Ammon's horn (tissue), 1 donor: ENCODE measurements at regions not wholly inside any gene's neighbourhood (a gene's known extent, or its start where the extent isn't known, plus 50 kb on each side); places are given as distances from the start of the nearest gene placed in this dataset.

ENCODE experiments used
- DNase-seq: peaks from one replicate; pipeline ENCODE4 v3.0.0-alpha.2; 2016; ENCODE audit warnings: low spot score

DNA sequence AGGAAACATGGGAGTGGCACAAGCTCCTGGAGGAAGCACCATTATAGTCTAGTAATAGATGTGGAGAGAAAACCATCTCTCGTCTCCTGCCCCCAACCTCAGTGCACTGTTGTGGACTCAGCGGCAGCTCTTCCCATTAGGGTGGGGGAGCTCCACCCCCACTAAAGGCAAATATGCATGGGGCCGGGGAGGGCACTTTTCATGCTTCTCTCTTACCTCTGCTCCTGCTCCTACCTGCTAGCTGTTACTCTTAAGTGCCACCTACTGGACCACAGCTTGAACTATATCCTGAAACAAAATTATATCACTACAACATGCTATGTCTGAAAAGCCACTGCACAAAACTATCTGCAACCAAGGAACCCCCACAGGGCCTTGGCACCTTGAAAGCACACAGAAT, 112.6 kb upstream of the DACH1 start:
- DNase-seq, result no peak

DNA sequence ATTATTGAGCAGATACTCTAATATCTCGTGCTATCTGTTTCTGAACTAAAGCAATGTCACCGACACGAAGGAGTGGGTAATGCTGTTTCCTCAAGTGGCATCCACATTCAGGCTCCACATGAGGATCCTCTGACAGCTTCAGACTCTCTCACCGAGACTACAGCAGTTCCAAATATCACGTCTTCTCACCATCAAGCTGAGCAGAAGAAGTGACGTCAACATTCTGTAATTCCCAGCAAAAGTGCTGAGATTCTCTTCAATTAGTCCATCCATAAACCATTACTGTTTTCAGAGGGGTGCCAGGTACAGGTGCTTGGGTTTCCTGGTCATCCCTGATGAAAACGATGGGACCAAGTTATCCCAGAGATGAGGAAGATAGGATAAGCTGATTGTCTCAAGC, 110.0 kb upstream of the DACH1 start:
- no peak for DNase-seq

DNA sequence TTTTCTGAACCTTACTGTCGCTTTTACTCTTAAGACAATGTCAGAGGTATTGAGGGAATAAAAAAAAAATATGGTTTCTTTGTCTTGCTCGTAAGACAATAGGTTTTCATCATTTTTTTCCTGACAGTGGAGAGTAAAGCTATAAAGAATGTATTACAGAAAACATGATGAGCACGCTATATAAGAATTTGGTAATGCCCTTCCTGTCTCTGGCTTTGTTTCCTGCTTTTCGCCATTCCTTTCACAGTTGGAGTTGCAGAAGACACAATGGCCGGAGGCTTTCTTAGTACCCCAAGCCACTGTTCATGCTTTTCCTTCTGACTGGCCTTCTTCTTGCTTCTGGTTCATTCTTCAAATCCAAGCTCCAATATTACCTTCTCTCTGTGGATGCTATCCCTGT, 101.0 kb upstream of the DACH1 start:
- DNase-seq, result no peak

DNA sequence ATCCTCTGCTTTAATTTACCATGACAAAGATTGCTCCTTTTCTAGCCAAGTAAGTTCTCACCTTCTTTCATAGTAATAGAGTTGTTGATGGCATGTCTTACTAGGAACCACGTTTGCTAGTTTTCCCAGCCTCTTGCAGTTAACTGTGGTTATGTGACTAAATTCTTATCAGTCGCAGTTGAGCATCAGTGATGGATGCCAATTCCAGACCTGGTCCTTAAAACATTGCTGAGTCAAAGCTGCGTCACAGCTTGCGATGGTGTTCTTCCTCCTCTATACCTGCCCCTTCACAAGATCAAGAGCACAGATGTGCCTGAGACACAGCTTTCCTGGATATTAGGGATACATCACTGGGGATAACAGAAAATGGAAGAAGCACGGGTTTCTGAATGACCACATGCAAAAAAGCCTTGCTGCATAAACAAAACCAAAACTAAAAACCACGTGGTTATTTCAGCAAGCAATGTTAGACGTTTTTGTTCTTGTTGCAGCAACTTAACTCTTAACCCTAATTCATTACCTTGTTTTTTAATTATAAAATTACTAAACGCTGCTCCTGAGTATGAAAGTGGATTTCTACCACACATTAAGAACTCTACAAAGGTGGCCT, 97.6 kb upstream of the DACH1 start:
- no peak for DNase-seq

DNA sequence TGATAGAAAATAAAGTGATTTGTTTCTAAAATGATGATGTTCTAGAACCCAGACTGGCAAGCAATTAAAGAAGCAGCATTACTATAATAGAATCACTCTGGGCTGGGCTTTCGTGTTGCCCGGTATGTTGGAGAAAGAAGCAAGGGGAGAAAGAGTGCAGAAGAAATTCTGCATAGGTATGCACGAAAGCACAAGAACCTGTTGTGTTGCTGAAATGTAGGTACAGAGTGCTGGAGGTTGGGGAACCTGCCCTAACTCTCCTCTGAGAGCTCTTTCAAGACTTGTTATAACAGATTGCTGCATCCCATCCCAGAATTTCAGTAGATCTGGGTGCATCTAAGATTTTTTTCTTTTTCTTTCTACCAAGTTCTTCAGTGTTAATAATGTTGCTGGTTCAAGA, 95.7 kb upstream of the DACH1 start:
- DNase-seq, result no peak

DNA sequence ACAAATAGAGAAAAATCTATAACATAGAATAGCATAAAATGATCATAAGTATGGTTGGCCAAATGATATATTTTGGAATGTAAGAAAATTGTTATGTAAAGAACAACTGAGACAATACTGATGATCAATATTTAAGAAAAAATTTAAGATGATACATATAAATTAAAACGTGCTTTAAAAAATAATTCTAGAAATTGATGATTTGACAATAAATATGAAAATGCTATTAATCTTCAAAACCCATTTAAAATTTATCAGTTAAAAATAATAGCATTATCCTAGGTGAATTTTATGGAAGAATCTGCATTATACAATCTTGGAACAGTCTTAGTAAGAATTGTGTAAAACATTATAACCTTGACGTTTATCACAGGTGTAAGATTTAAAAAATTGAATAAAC, 95.1 kb upstream of the DACH1 start:
- no peak for DNase-seq

DNA sequence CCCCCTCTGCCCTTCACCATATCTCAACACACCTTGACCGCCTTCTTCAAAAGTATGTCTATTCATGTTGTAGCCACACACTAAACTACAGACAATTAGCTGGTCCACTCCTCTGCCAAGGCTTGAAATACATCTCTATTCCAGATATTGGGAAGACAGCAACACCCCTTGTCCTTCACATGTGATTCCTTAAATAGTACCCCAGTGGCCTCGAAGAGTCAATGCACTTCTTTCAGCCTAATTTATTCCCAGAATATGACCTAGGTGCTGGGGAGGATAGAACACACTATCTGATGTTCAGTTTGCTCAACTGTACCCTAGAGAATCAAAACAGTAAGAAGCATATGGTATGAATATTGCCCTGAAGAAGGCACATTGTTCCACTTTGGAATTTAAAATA, 82.4 kb upstream of the DACH1 start:
- DNase-seq, result no peak

DNA sequence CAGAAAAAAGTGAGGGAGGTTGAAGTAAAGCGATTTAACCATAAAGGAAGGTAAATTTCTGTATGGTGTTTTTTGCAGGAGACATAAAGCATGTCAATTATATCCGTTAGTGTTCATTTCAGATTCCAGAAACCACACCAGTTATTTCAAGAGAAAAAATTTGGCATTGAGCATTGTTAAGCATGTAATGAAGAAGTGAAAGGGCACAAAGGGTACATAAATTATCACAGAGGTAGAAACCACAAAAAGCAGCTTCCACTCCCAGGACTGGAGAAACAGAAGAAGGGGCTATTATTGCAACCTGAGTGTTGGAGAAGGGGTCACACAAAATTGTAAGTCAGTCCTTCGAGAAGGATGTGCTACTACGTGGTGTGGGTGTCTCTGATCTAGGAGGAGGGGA, 72.2 kb upstream of the DACH1 start:
- DNase-seq, result no peak

DNA sequence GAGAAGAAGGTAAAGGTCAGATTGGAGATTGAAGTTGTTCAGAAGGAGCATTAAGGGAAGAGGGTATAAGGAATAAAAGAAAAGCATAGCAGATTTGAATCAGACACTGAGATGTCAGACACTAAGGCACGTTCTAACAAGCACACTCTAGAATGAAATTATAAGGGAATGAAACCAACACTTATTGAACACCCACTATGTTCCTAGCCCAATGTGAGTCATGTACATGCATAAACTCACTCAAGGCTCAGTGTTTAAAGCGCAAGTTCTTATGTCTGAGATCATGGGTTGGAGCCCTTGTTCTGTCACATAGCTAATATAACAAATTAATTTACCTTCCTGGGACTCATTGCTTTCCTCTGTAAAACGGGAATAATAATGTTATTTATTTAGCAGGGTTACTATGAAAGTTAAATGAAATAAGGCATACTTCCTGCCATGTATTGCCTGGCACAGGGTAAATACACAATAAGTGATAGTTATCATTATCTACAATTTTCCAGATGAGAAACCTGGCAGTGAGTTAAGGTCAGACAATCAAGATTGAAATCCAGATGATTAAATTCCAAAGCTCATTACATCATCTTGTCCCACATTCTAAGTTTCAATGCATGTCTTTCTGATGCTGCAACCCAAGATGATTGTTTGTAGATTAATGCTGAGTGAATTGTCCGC, 68.3 kb upstream of the DACH1 start:
- DNase-seq, result no peak

DNA sequence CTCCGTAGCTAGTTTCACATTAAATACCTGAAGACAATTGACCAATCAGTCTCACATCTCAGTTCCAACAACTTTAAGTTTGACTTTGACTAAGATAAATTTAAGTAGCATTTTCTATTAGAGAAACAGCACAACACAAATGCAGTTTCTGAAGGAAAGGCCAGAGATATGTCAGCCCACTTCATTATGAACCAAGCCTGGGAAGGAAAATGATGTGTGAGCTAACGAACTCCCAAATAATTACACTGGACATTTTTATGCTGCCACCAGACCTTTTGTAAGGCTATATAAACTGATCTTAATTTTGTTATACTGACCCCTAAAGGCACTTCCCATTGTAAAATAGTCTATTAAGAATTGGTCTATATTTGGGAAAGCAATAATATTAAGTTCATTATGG, 57.9 kb upstream of the DACH1 start:
- no peak for DNase-seq

DNA sequence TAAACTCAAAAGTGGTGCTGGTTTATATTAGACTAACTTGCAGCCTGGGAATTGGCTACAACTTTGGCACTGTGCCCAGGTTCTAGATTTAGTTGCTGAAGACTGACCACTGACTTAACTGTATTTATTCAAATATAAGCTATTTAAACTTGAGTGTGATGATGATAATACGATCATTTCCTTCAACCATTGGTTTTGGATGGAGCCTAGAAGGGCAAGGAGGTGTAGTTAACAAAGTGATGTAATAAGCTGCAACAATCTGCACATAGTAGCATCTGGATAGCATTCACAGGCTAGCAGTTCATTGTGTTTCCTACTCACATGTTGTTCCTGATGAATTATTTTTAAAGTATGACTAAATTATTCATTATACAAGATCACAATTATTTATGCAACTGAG, 55.2 kb upstream of the DACH1 start:
- no peak for DNase-seq
